Right hindlimb (tissue), 1 donor: ENCODE measurements at regions not wholly inside any gene's neighbourhood (a gene's known extent, or its start where the extent isn't known, plus 50 kb on each side); places are given as distances from the start of the nearest gene placed in this dataset.
A peak's percentile ranks its signal among the peaks of the same experiment; 100 is the strongest.

ENCODE experiments used
- DNase-seq: peaks from one replicate; pipeline ENCODE4 v3.0.0-alpha.2; 2018

DNA sequence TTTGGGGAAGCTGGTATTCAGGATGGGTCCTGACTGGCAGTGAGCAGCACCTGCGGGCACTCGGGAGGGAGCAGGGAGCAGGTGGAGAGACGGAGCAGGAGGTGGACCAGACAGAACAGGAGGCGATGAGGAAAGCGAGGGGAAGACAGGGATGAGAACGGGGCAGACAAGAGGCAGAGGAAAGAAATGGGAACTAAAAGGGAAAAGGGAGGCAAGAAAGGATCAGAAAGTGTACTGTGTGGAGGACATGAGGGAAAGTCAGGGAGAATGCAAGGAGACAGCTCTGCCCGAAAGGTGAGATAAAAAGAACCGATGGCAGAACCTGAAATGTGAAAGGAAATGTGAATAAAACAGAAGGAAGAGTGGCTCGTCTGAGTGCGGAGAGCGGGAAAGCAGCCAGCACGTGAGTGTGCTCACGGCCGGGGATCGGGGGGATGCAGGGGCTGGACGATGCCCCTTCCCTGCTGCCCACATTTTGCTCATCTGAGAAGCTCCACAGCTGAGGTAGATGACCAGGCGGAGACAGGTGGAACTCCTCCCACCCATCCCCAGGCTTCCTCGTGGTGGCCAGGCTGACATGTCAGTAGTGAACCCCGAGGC is 494.4 kb upstream of the B3GAT1 start:
- DNase-seq, result no peak

DNA sequence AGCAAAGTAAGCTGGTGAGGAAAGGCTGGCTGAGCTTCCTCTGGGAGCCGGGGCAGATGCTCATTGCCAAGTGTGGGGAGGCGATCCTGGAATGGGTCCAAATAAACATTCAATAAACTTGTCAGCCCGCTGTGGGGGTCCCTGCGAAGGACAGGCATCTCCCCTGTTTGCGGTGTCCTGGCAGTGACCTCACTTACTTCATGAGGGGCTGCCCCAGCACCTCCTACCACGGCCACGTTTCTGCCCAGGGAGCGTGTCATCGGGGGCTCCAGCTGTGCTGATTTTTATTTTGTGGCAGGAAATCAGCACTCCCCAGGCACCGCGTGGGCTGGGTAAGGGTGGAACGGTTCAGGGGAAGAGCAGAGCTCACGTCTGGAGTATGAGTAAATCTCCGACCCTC is 493.9 kb upstream of the B3GAT1 start:
- DNase-seq, result no peak

DNA sequence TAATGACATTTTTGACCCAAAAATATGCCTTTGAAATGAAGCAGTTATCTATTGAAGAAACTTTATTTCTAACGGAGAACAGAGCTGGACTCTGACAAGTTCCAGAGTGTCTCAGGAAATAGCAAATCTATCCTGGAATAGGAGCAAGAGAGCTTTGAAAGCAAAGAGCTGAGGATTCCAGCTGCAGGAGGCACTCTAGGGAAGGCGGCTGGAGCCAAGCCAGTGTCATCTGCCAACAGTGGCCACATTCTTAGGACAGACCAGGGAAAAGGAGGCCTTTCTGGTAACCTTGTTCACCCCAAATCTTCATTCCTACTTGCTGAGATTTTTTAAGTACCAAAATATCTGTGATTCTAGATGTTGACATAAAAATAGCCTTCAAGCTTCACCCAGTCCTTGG is 493.5 kb upstream of the B3GAT1 start:
- DNase-seq, result peak; percentile 59

DNA sequence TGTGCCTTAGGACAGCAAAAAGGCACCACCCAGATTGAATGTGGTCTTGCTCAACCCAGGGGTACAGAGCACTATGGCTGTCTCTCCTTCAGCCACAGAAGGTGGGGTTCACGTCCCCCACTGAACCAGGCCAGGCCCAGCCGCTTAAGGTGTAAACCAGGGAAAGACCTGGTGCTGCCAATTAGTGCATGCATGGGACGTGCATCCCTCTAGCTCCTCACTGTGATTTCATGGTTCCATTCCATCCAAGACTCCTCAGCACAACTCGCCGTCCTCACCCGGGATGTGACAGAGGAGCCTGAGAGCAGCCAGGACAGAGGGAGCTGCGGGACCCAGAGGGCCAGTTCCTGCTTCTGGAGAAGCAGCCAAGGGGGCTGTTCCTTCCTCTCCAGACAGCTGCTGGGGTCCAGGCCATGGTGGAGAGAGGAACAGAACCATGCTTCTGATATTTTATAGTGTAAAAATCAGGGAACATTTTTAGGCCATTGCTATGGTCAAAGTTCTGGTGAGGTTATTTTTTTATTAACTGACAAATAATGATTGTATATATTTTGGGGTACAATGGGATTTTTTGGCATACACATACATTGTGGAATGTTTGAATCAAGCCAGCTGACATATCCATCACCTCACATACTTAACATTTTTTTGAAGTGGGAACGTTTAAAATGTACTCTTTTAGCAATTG is 492.2 kb upstream of the B3GAT1 start:
- no peak for DNase-seq

DNA sequence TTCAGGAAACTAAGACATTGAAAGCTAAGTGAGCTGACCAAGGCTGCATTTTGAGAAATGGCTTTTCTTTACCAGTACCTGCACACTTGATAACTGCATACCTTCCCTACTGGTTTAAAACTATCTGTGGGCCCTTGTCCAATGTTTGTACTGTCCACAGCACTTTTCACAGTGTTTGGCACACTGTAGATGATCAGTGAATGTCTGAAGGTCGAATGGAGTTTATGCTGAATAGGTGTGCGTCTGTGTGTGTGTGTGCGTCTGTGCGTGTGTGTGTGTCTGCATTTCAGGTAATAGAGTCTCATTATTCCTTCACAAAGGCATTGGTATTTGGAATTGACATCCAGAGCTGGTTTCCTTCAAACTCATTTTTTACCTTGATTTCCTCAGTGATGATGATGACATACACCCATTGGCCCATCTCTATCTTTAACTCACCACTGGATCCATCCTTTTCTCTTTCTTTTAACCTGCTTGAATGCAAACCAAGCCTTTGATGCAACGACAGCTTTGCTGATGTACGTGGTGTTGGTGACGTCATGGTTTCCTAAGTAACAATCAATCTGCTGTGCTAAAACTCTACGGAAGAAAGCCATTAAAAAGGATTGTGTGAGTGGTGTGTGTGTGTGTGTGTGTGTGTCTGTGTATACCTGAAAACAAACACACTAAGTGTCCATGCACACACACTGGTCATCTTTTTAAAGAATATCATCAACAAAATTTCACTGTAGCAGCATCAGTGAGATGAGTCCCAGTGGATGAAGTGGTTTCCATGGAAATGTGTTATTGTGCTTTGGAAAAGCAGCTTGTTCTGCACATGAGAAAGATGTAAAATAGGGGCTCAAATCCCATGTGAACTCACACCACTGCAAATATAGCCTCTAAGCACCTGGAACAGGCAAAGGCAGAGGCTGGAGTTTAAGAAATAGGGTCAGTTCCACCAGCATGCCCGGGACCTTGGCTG is 490.2 kb upstream of the B3GAT1 start:
- peak; percentile 35 for DNase-seq

DNA sequence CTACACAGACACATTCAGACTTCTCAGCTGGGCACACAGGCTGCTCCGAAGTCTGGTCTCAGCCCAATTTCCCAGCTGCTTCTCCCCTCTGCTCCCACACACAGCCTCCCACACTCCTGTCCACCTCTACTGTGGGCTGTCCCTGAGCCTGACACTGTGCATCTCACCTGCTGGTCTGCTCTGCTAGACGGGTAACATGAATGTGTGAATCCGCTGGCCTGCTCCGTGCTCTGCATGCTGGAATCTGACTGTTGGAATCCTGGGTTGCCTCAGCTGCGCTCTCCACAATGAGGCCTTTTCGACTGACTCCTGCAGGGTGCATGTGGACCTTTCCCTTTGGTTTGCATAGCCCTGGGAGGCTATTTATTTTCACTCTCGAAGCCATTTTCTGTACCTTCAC is 489.5 kb upstream of the B3GAT1 start:
- DNase-seq, result no peak

DNA sequence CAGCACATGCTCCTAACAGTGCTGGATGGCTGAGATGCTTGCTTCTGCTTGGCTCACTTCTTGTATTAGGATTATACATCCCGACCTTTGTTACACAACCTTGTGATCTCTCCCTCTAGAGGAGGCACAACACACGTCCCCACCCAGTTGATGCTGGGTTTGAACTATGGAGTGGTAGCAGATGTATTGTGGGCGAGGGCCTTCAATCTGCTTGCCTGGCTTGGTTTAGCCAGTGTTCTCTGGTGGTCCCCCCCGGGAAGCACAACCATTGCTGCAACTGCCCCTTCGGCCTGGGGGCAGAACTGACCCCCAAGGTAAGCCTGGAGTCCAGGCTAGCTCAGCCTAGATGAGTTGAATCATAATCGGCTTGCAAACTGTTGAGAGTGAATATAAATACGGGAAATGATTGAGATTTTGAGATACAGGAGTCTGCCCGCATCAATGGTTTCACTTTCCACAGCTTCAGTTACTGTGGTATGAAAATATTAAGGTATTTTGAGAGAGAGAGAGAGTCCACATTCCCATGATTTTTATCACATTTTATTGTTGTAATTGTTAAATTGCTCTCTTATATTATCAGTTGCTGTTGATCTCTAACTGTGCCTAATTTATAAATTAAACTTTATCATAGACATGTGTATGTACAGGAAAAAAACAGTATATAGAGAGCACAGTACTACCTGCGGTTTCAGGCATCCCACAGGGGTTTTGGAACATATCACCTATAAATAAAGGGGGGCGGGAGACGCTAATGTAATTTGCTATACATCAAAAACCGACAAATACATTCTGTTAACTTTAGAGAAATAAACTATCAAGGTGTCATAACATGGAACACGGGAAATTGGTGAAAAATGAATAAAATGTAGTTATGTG is 482.0 kb upstream of the B3GAT1 start:
- no peak for DNase-seq

DNA sequence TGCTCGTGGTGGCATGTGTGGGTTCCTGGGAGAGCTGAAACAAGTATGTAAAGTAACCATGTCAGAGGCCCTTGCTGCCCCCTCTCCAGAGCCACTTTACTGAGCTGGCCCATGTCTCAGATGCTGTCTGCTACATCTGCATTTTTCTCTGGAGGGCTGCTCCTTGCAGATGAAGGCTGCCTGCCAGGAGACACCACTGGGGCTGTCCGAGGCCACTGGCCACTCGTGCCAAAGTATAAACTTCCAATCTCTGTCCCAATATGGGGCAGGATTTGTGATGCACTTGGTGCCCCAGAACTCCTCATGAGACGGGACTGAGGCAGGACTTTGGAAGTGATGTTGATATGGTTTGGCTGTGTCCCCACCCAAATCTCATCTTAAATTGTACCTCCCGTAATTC is 478.4 kb upstream of the B3GAT1 start:
- no peak for DNase-seq

DNA sequence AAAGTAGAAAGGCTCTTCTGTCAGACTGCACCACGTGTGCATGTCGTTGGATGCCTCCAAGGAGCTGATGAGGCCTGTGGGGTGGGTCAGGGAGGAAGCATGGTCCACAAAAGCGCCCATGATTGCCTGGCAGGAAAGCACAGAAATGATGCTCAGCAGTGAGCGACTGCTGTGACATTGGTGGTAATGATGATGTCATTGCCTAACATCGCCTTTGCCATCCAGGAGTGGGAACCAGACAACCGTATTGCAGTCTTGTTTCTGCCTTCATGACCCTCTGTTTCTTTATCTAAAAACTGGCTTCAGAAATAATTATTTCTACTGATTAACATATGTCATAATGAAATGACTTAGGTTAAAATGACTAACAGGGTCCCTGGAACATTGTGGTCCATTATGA is 477.8 kb upstream of the B3GAT1 start:
- no peak for DNase-seq

DNA sequence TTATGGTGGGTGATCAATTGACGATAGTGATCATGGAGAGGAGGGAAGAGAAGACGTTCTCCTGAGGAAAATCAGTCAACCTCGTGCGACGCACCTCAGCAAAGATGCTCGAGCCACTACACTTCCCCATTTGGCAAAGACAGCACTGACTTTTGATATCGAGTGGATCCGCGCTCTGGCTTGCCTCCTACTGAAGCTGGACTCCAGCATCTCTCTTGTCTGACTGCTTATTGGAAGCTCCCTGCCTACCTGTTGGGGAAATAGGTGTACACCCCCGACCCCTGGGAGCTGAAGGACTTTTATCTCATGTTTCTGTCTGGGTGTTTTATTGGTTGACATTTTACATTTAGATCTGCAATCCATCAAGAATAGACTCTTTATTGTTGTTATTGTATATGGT is 476.8 kb upstream of the B3GAT1 start:
- DNase-seq, result no peak

DNA sequence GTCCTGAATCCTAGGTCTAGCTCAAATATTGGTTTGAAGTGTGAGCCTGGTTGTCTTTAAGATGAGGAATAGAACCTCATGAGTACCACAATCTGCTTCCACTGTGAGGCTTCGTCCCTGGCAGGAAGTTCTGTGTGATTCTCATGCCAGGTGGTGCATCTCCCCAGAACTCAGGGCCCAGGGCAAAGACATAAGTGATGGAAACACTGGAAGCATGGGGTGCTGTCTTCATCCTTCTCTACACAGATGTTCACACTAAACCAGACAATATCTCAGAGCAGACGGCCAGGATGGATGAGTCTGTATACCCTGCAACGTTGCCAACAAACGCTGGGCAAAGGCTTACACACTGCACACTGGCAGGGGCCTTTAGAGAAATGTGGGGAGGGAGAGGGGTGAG is 475.9 kb upstream of the B3GAT1 start:
- DNase-seq, result no peak

DNA sequence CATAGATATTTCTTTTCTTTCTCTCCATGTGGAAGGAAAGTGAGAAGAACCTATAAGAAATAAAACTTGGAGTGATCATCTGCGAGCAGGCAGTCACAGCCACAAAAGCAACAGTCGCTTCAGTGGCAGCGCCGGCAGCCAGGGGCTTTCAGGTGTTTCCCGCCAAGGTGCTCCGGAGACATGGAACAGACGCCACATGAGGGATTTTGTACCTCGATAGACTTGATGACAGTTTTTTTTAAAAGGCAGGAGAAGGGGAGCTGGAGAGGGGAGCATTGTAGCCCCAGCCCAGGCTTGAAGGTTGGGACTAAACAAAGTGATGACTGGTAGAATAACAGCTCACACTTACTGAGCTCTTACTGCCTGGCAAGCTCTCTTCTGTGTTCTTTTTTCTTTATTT is 471.4 kb upstream of the B3GAT1 start:
- DNase-seq, result no peak

DNA sequence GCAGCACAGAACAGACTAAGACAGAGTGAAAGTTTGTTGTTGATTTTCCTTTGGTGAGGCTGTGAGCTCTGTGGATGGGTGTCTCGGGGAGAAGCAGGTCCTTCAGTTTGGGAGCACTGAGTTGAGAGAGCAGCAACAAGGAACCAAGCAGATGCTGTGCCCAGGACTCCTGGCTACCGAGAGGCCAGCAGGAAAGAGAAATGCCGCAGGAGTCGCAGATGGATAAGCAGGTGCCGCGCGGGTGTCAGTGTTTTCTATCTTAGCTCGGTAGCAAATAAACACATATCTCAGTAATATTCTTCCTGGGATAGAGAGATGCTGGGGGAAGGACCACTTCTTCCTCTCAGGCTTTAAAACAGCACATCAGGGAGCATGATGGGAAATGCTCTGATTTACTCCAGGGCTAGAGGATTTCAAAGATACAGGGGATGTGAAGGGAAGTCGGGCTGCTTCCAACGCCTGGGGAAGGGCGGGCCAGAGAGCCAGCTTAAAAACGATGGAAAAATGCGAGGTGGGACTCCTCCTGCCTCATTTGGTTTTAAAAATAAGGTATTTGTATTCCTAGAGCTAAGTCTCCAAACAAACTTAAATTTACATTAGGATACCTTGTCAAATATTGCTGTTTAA is 470.7 kb upstream of the B3GAT1 start:
- no peak for DNase-seq

DNA sequence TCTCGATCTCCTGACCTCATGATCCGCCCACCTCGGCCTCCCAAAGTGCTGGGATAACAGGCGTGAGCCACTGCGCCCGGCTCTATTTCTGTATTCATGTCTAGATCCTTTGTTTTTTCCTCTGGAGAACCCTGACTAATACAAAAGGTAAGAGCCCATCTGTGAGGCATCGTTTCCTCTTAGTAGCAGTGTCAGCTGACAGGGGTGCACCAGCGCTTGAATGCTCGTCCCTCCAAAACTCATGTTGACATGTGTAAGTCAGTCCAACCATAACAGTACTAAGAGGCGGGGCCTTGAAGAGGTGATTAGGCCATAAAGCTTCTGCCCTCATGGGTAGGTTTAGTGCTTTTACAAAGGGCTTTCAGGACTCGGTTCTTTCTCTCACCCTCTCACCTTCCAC is 470.1 kb upstream of the B3GAT1 start:
- no peak for DNase-seq

DNA sequence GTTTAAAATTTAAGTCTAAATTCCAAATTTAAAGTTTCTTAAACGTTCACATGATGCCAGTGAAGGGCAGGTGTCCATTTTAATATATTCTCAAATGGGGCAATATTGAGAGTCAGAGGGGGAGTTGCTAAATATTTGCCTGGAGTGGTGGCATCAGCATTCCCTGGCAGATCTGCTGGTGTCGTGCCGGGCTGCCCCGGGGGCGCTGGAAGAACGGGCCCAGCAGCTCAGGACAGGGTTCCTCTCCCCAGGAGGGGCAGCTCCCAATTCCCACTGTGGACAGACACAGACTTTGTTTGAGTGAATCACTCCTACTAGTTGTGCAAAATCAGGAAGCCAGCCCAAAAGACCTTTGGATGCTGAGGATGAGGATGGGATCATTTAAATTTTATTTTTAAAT is 468.7 kb upstream of the B3GAT1 start:
- no peak for DNase-seq

DNA sequence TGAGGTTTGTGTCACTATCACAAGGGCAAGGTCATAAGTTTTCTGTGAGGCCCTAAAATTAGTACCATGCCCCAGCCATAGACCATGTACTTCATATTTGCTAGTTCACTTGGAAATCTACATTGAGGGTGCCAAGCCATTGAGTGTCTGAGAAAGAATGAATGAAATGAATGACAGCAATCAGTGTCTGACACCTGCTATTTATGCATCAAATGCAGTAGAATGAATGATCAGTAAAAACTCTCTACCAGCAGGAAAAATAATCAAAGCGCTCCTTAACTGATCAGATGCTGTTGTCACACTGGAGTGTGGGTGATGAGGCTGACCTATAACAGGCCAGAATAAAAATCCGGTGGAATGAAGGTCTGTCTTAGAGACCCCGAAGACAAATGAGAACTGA is 467.9 kb upstream of the B3GAT1 start:
- no peak for DNase-seq

DNA sequence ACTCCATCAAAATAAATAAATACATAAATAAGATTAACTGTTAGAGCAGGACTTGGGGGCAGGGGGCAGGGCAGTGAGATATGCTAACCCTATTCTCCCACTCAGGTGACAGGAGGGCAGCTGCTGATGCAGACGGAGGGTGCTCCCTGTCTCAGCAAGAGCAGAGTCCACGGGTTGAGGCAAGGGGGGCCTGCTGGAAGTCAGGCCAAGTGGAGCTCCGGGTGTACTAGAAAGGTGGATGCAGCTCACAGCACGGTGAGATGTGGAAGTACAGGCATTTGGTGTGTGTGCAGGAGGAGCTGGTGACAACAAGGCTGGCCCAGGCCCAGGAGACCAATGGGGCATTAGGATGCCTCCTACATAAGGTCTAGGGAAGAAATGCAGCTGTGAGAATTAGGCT is 467.3 kb upstream of the B3GAT1 start:
- DNase-seq, result no peak

DNA sequence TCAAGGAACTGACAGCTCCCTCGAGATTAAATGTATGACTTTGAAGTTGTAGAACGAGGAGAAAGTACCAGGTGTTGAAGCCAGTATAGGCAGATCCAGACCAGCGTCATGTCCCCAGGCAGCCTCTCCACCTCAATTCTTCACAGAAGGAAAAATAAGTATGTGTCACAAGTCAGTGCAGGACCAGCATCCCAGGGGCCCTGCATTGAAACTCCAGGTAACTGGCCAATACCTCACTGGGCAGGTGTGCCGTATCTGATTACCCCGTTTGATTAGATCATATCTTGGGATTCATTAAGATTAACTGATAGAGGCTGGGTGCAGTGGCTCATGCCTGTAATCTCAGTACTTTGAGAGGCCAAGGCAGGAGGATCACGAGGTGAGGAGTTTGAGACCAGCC is 466.7 kb upstream of the B3GAT1 start:
- DNase-seq, result no peak

DNA sequence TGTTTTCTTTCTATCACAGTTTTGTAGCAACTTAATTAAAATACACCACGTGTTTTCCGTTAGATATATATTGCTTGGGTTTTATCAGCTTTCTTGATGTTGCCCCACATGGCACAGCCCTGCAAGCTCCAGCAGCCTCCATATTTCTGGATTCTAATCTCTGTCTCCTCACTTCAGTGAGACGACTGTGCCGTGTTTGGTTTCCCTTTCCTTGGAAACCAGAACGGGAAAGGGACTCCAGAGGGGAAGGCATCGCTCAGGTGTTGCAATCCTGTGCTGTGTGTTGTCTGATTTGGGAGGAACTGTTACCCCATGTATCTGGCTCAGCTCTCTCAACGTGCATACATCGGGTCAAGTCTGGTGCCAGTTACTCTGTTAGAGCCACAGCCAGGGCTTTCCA is 464.2 kb upstream of the B3GAT1 start:
- DNase-seq, result no peak

DNA sequence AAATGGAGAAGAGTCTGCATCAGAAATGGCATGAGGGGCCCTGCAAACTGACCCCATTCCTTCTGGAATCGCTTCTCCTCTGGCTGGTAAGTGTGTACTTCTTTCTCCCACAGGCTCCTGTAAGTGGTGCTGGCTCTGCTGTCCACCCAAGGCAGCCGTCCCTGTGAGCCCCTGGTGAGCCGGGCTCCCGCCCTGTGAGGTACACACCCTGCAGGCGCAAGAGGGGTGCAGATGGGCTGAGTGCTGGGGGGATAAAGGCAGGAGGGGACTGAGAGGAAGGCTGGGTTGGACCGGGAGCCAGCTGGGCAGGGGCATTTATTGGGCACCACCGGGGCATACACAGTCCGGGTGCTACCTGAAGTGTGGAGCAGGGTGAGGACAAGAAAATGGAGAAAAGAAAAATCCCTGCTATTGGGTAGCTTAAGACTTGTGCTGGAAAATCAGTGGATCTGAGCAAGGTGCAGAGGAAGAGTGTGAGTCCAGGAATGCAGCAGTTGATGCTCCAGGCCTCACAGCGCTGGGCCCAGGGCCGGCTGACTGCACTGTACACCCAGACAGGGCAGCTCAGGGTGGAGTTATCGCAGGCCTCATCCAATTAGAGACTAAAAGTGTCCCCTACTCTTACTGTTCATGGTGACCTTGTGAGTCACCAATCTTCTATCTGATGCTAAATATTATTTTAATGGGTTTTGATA is 455.1 kb upstream of the B3GAT1 start:
- no peak for DNase-seq

DNA sequence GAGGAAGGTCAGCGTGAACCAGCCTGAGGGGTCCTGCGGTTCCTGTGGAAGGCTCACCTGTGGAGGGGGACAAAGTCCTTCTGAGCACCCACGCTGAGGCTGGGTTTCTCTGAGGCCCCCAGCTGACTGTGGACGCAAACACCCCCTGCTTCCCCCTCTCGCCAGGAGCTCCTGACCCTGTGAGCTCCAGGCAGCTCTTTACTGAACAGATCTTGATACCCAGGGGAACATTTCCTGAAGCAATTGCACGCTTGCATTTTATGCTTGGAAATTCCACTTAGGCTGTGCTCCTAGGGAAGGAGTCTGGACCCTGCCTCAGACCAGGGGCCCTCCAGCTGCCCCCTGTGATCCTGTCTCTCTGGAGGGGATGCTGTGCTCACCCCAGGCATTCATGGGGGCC is 454.2 kb upstream of the B3GAT1 start:
- no peak for DNase-seq

DNA sequence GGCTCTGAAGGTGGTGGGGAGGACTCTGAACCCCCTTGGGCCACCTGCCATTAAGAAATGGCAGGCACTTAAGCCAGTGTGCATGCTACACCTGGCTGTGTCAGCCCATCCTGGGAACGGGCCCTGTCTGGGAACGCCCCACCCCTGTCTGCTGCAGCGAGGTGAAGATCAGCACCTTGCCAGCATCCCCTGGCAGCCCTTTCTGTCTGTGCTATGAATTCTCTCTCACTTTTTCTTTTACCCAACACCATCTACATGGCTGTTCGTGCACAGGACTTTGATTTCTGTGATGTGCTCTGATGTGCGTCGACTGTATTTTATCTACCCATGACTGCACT is 452.9 kb upstream of the B3GAT1 start:
- DNase-seq, result no peak
